Cardiac septum (tissue), 1 donor: ENCODE measurements at regions not wholly inside any gene's neighbourhood (a gene's known extent, or its start where the extent isn't known, plus 50 kb on each side); places are given as distances from the start of the nearest gene placed in this dataset.

Source experiments
- DNase-seq: peaks from one replicate; pipeline ENCODE4 v3.0.0-alpha.2; 2020; ENCODE audit warnings: low spot score
- intact Hi-C: fragments of 100-400 bp; cut with DNase I; formaldehyde crosslinking; loops from one replicate; pipeline ENCODE4 v1.14.0; 2022
- donor health status: DM: no; HTN: no; CAD: no.

DNA sequence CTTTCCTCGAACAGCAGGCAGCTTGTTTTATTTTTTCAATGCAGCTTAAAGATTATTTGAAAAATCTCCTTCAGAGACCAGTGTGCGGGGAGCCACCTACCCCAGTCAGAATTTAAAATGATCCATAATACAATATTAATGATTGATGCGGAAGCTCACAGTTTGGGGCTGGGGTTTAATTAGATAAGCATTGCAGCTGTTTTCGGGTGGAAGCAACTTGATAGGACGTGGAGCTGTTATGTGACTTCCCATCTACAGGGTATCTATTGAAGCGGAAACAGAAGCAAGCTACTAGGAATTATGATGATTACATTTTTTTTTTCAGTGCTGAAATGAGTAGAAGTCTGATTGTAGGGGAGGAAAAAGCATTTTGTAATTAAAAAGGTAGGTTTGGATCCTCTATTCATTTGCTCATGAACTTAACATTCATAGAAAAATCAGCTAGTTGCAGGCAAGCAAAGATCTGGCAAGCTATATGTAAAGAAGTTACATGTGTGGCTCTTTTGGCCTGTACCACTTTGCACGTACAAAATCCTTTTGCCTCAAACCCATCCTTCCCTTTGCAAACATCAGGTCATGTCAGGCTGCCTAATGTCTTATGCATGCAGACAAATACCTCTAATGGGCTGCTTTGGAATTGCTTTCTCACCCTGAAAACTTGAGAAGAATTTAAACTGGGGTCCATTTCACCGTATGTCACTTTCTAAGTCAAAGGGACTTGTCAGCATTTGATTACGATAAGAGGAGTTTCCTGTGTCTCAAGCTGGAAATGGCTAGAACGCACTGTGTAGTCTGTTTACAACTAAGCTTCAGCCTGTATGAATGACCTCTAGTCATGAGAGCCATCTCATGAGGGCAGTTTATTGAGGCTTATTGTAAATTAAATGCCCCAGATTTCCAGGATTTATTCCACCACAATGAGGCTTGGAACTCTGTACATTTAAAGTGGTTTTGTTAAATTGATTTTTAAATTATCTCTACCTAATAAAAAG lies 267.1 kb upstream of the TMTC4 start:
- no peak for DNase-seq
- intact Hi-C loops: no loop called here

DNA sequence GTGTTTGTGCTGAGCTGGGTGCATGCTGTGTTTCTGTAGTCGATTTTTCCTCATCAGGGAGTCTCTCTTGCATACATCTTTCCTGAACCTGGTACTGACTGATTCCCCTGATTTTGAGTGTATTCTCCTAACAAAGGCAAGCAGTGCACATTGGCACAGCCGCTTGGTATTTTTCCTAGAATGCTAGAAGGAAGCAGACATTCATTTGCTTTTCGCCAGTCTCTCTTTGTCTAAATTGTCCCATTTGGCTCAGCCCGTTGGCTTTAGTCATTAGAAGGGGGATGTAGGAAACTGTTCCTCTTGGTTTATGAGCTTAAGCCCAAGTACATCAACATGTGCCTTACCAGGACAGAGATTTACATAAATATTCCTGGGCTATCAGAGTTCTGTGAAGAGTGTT lies 266.1 kb upstream of the TMTC4 start:
- intact Hi-C loops: no loop called here
- no peak for DNase-seq

DNA sequence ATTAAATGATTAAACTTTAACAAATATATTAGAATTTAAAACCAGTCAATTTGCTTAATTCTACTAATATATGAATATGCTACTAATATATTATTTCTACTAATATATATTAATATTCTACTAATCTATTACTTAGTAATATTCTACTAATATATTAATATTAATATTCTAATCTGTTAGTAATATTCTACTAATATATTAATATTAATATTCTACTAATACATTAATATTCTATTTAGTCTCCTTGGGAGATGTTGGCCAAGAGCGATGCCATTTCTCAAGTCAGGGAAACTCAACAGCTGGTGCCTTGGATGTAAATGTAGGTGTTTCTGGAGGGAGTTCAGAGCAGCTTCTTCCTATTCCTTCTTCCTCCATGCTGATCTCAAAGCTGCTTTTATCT lies 259.2 kb upstream of the TMTC4 start:
- intact Hi-C loops: no loop called here
- DNase-seq: no peak

DNA sequence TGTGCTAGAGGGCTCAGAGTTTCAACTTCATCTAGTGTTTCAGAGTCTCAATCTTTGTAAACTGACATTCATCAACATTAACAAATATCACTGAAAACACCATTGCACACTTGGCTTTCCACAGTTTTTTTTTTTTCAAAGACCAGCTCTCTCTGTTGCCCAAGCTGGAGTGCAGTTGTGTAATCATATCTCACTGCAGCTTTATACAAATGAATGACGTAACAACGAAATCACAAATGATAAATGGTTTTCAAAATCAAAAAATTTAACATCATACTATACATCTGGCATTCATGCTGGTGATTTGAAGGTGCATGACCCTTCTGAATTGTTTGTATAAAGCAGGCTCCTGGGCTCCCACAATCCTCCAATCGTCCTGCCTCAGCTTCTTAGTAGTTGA lies 248.0 kb upstream of the TMTC4 start:
- intact Hi-C loops: no loop called here
- DNase-seq: no peak

DNA sequence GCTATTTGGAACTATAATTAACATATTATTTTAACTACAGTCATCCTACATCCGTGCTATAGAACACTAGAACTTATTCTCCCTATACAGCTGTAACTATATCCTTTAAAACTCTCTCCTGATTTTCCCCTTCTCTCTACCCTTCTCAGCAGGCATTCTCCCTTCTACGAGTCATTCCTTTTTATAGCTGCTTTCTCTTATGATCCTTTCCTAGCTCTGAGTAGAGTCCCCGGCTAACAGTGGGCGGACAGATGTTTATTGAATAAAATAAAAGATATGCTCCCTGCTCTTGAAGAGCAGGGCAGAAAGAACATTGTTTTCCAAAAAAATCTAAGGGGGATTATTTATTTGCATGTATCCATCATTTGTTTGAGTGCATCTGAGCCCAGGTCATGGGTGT lies 246.5 kb upstream of the TMTC4 start:
- no peak for DNase-seq
- intact Hi-C loops: no loop called here

DNA sequence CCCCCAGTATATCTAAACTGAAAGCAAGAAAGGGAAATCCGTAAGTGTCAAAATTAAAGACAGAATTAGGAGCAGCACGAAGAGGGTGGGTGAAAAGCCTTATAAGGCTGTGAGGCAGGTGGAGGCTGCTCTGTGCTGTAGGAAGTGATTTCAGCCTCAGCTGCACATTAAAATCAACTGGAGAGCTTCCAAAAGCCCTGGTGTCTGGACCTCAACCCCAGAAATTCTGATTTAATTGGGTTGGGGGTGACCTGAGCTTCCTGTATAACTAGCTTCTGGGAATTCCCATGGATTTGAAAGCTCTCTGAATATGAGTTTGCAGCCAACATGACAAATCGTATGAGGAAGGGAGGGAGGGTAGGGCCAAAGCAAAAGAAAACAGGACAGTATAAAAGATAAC lies 242.4 kb upstream of the TMTC4 start:
- intact Hi-C loops: no loop called here
- DNase-seq: no peak

DNA sequence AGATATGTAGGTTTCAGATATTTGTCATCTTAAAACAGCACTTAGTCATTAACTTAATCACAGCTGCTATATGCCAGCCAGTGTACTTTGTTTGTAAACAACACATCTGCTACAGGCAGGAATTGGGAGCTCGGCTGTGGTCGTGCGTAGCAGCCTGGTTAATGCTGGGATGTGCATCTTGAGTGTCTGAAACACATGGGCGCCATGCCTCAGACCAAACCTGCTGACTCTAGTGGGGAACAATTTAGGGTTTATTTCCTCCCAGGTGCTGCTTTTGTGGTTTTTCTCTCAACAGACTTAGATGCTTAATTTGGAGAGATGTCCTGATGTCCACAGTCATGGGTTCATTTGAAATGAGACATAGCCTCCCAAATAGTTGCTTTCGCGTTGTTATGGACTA lies 238.5 kb upstream of the TMTC4 start:
- no peak for DNase-seq
- intact Hi-C loops: no loop called here

DNA sequence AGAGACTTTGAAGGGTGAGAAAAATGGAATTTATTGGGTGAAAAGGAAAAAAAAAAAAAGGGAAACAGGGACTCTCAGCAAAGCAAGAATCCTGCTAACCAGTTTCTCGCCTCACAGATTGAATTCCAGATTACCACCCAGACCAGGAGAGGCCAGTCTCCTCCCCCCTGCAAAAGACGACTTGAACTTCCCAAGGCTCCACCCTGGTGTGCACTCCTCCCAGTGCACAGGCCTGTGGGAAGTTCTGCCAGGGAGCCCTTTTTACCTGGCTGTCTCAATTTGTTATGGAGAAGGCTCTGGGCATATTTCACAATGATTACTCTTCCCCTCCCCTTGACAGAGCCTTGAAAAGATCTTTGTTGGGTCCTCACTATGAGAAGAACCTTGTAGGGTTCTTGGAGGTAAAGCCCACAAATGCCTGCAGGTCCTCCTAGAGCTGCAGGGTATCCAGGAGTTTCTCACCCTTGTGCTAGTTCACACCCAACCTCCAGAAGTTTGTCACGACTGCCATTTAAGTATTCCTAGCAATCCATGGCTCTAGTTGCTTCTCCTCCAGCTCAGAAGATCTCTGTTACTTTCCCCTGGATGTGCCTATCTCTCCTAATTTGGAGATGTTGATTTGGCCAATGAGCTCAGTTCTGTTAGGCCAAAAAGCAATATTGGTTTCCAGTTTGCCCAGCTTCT lies 229.8 kb upstream of the TMTC4 start:
- DNase-seq: no peak
- intact Hi-C loops: no loop called here

DNA sequence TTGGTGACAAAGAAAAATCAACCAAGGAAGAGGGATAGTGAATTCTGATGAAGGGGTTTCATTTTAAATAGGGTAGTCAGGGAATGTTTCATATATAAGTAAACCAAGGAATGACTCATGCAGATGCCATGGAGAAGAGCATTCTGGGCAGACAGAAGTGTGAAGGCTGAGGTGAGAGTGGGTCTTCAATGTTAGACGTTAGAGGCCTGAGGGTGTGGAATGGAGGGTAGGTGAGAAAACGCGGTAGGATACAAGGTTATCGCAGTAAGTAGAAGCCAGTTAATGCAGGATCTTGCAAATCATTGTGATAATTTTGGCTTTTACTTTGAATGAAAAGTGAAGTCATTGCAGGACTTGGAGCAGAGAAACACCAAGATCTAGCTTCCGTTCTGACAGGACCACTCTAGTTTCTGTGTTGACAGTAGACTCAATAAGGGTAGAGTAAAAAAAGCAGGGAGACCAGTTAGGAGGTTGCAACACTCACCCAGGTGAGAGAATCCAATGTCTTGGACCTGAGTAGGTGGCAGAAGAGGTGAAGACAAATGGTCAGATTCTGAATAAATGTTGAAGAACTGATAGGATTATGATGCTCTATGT lies 225.2 kb upstream of the TMTC4 start:
- no peak for DNase-seq
- intact Hi-C loops: no loop called here

DNA sequence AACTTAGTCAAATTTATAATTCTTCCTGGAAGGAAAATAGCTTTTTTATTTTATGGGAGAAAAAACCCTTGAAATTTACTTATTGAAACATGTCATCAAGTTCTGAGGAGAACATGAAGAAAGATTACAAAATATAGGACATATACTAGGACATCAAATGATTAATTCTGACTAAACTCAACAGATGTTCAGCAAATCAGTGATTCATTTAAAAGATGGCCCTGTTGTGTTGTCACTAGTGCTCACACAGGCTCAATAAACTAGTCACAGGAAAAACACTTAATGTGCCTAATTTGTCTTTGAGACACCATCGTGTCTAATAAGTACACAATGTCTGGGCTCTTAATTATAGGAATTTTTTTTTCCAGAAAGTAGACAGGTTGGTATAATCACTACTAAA lies 223.8 kb upstream of the TMTC4 start:
- intact Hi-C loops: no loop called here

DNA sequence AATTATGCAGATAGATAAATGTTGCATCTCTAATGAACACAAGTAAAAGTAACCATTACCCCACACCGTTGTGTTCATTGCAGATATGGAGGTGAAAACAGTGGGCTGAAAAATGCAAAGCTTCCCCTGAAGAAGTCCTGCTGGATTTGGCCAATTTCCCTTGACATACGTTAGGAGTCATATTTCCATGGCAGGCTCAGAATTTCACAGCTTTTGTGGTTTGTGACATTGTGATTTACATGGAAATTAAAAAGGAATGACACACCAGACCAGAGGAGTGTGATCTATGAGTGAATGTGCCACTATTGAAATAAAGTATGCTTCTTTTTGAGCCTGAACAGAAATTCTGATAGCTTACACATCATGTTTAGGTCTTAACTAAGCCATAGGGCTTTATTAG lies 221.1 kb upstream of the TMTC4 start:
- DNase-seq: no peak
- intact Hi-C loops: no loop called here

More for the DNA sequence above, 223.8 kb upstream of the TMTC4 start:
- no peak for DNase-seq

DNA sequence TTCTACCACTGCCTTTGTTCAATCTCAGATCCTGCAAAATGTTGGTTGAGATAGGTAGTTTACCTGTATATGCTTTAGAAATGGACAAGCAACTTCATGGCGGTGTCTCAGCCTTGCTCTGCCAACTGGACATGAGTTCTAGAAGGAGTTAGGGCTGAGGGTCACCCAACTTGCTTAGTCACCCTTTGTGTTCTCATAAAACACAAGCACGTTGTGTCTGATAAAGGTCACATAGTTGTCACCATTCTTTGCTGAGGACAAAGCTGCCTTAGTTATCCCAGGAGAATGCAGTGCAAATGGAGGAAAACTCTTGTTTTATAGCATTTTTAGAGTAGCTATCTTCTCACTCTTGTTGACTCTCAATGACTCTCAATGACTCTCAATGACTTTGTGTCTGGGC lies 218.4 kb upstream of the TMTC4 start:
- no peak for DNase-seq
- intact Hi-C loops: no loop called here

DNA sequence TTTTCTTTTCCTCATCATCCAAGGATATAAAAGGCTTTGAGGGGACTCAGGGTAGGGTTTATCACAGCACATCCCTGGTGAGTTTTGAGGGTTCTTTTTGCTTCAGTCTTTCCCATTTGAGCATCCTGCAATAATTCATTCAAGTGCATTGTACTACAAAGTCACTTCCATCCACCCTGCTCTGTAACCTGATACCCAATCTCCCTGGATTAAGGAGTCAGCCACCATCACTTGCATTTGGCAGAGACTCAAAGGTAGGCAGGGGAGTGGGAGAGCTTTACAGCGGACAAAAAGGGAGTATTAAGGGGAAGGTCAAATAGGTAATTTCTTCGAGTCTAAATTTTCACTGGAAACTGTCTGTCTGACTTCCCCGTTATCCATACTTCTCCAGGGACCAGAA lies 216.1 kb upstream of the TMTC4 start:
- DNase-seq: no peak
- intact Hi-C loops: no loop called here

DNA sequence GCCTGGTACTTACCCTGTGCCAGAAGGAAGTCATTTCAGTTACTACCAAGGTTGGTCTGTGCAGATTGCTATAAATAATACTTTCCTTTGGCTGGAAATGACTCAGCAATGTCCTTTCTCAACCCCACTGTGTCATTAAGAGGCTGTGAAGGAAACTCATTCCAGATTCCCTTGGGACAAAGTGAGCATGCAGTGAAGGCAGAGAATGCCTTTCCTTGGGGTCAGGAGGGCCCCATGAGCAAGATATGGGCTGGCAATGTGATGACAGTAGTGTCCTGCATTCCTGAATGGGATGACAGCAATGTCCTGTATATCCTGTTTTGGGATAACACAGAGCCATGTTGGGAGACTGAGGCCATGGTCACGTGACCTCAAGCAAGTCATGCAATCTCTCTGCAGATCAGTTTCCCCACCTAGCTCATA lies 213.1 kb upstream of the TMTC4 start:
- intact Hi-C loops: no loop called here

DNA sequence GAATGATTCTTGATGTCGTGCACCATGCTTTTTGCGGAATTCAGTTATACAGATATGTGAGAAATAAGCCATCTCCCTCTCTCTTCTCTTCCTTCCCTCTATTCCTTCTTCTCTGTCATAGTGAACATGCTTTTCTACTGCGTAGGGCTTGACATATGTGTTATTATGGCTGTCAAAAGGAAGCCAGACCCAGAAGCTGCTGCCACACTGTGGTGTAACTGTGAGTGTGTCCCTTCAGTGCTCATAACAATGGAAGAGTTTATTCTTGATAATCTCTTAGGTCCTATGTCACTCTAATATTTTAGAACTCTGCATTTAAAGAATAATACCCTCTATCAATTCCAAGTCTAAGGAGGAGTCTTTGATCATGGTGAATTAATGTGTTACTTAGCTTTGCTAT lies 208.9 kb upstream of the TMTC4 start:
- intact Hi-C loops: no loop called here
- DNase-seq: no peak

More for the DNA sequence above, 213.1 kb upstream of the TMTC4 start:
- DNase-seq: no peak

DNA sequence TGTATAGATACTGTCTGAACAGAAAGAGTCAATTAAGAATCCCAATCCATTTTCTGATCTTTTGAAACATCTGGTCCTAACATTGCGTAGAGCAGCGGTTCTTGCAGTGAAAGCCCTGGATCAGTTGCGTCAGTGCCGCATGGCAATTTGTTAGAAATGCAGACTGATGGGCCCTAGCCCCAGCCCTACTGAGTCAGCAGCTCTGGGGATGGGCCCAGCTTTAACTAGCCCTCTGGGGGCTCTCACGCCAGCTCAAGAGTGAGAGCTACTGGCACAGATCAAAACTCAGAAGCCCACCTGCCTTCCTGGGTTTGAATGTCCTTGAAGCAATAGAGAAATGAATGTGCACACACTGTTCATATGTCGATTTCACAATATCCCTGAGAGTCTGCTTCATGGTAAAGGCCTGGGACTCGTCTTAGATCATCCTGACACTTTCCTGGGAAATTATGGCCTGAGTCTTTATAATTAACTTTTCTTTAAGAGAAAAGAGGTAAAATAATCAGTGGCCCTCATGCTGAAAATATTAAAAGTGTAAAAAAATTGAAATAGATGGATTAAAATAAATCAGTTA lies 206.8 kb upstream of the TMTC4 start:
- no peak for DNase-seq
- intact Hi-C loops: no loop called here

DNA sequence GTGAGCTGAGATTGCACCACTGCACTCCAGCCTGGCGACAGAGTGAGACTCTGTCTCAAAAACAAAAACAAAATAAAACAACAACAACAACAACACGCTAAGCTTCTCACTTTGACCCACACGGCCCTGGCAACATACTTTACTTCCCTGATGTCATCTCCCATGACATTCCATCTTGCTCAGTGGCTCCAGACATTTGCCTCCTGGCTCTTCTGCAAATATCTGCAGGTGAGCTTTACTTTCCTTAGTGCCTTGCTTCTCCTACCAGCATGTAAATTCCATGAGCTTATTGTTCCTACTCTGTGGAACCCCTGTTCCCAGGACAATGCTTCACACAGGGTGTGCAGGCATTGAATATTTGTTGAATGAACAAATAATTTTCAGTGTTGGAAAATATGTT lies 205.6 kb upstream of the TMTC4 start:
- intact Hi-C loops: no loop called here
- no peak for DNase-seq

DNA sequence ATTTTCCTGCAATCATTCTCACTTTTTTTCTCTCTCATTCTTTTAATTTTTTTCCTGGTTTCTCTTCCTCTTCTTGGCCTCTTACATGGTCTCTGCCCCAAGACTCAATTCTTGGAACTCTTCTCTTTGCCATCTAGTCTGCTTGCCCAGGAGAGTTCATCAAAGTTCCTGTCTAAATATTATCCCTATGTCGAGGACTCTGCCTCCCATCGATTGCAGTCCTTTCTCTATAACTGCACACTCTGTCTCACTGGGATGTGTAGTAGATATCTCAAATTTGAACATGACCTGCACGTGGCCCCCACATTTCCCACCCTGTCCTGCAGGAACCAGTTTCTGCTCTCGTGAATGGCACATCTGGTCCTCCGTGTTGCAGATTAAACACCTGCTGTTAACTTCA lies 204.7 kb upstream of the TMTC4 start:
- DNase-seq: no peak
- intact Hi-C loops: no loop called here

DNA sequence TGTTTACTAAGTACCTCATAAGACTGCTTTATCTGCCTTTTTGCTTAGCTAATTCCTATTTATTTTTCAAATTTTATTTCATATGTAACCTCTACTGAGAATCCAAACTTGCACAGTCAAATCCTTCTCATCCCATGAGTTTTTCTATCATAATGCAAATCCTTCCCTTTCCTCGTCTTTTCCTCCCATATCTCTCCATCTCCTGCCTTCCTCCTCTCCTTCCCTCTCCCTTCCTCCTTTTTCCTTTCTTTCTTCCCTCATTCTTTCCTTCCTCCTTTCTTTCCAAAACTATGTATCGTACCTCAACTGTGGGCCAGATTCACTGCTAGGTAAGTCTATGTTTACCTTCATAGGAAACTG lies 201.4 kb upstream of the TMTC4 start:
- intact Hi-C loops: no loop called here
- no peak for DNase-seq

DNA sequence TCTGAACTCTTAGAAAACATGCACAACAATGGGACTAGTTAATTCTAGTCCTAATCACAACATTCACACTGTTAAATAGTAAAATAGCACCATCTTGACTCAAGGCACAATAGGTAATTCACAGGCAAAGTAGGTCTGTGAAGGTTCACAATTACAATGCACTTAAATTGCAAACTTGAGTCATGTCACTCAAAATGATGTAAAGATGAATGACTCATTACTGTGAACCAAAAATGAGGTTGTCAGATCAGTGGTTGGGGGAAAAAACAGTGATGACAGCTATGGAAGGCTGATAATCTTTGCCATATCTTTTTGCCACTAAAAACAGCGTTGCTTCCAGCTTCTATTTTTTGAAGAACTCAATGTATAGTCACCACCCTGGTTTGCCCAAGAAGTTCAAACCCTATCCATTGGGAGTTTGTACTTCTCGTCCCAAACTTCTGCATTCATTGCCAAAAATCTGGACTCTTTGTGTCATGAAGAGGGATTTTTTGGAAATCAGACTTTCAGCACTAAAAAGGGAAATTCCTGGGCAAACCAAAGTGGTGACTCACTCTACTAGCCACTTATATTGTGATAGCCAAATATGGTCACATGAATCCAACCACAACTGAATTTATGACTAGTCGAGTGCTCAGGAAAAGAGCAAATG lies 200.9 kb upstream of the TMTC4 start:
- intact Hi-C loops: no loop called here
- DNase-seq: no peak
